DND-41 (cell line): ENCODE measurements at regions not wholly inside any gene's neighbourhood (a gene's known extent, or its start where the extent isn't known, plus 50 kb on each side); places are given as distances from the start of the nearest gene placed in this dataset.

ENCODE experiments used
- ATAC-seq: fragments of 200-7000 bp; cut with Tn5 transposase; 3 replicates; pipeline ENCODE4 v1.9.1; 2021; ENCODE audit warnings: low read depth; ENCODE audit not compliant: insufficient read depth
- DNase-seq: peaks from one replicate; pipeline ENCODE4 v3.0.0-alpha.2; 2020
- H2AFZ ChIP-seq: 2 replicates; pipeline ENCODE4 v1.6.0; 2012; ENCODE audit warnings: low read depth, low read length
- H3K27ac ChIP-seq: 2 replicates; pipeline ENCODE4 v1.5.1; 2012; ENCODE audit warnings: low read length, inconsistent platforms
- H3K27me3 ChIP-seq: fragments of 200-600 bp; sonication (generic); 2 replicates; pipeline ENCODE4 v1.6.0; 2012; ENCODE audit warnings: low read length, mild to moderate bottlenecking, inconsistent platforms; ENCODE audit not compliant: insufficient read depth, poor library complexity
- H3K36me3 ChIP-seq: 2 replicates; pipeline ENCODE4 v1.5.1; 2012; ENCODE audit warnings: low read length, inconsistent platforms; ENCODE audit not compliant: insufficient read depth
- H3K4me1 ChIP-seq: 2 replicates; pipeline ENCODE4 v1.5.1; 2012; ENCODE audit warnings: mild to moderate bottlenecking, low read length; ENCODE audit not compliant: insufficient read depth
- H3K4me2 ChIP-seq: 2 replicates; pipeline ENCODE4 v1.6.0; 2012; ENCODE audit warnings: mild to moderate bottlenecking, moderate library complexity, low read length, inconsistent platforms; ENCODE audit not compliant: insufficient read depth
- H3K4me3 ChIP-seq, 2 experiments: fragments of 200-600 bp in 1 of 2; shearing (Covaris generic) in 1 of 2; 2 replicates each; pipeline ENCODE4 v1.5.1; 2012 to 2016; ENCODE audit warnings: inconsistent platforms in 2 of 2, low read length in 2 of 2, mild to moderate bottlenecking in 2 of 2, low read depth in 1 of 2, moderate library complexity in 1 of 2
- H3K79me2 ChIP-seq: 2 replicates; pipeline ENCODE4 v1.6.0; 2012; ENCODE audit warnings: low read length, inconsistent platforms; ENCODE audit not compliant: insufficient read depth
- H3K9ac ChIP-seq: 2 replicates; pipeline ENCODE4 v1.6.0; 2012; ENCODE audit warnings: low read depth, mild to moderate bottlenecking, inconsistent platforms, low read length, moderate library complexity
- H3K9me3 ChIP-seq: 2 replicates; pipeline ENCODE4 v1.5.1; 2012; ENCODE audit warnings: low read length, moderate library complexity, mild to moderate bottlenecking, inconsistent platforms; ENCODE audit not compliant: insufficient read depth, severe bottlenecking
- H4K20me1 ChIP-seq: 2 replicates; pipeline ENCODE4 v1.6.0; 2012; ENCODE audit warnings: low read length; ENCODE audit not compliant: insufficient read depth
- CTCF ChIP-seq: IDR thresholded peaks from 2 replicates; pipeline ENCODE4 v1.5.1; 2012; ENCODE audit warnings: borderline replicate concordance, low read length, moderate library complexity, mild to moderate bottlenecking; ENCODE audit not compliant: poor library complexity, severe bottlenecking; ENCODE audit errors: extremely low read depth
- EZH2 ChIP-seq: IDR thresholded peaks from 3 replicates; pipeline ENCODE4 v1.6.1; 2012; ENCODE audit warnings: borderline replicate concordance, low read depth, mild to moderate bottlenecking, moderate library complexity, low read length, inconsistent platforms; ENCODE audit not compliant: severe bottlenecking

- no peak overlapping the region for H3K4me2 ChIP-seq
- no peak overlapping the region for H3K4me3 ChIP-seq
- no peak overlapping the region for H3K27ac ChIP-seq
- no peaks in the 10 kb centered on the region for H3K27me3 ChIP-seq
- TF ChIP-seq CTCF (no peak), EZH2 (no peak)
- H4K20me1 ChIP-seq = no peaks in the 10 kb centered on the region
- no peaks in the 10 kb centered on the region for H3K36me3 ChIP-seq
- no peaks in the 10 kb centered on the region for H3K79me2 ChIP-seq
- no peak for DNase-seq
- no peak for ATAC-seq
- no peak overlapping the region for H2AFZ ChIP-seq
- H3K9ac ChIP-seq = no peak overlapping the region
- H3K4me1 ChIP-seq = no peaks in the 10 kb centered on the region
- H3K9me3 ChIP-seq = no peaks in the 10 kb centered on the region
Observed at GRCh38 chr10:126722726-126723125, 52.2 kb upstream of the C10orf90 start.

GRCh38 chr10:126723226-126723625 is 52.7 kb upstream of the C10orf90 start:
- DNase-seq (no peak), ATAC-seq (no peak)
- Histone ChIP-seq H3K79me2 (no peaks in the 10 kb centered on the region), H3K4me1 (no peaks in the 10 kb centered on the region), H4K20me1 (no peaks in the 10 kb centered on the region), H3K4me3 (no peak overlapping the region), H3K9ac (no peak overlapping the region), H3K27me3 (no peaks in the 10 kb centered on the region), H3K27ac (no peak overlapping the region), H3K4me2 (no peak overlapping the region), H3K9me3 (no peaks in the 10 kb centered on the region), H3K36me3 (no peaks in the 10 kb centered on the region), H2AFZ (no peak overlapping the region)
- TF ChIP-seq EZH2 = no peak
- TF ChIP-seq CTCF = no peak

- Histone ChIP-seq H3K9ac (no peak overlapping the region), H3K79me2 (no peaks in the 10 kb centered on the region), H3K4me1 (no peaks in the 10 kb centered on the region), H2AFZ (no peak overlapping the region), H3K36me3 (no peaks in the 10 kb centered on the region), H3K4me3 (no peak overlapping the region), H4K20me1 (no peaks in the 10 kb centered on the region), H3K27ac (no peak overlapping the region), H3K27me3 (no peaks in the 10 kb centered on the region), H3K4me2 (no peak overlapping the region), H3K9me3 (no peaks in the 10 kb centered on the region)
- DNase-seq (no peak), ATAC-seq (no peak)
- no peak for TF ChIP-seq EZH2
- TF ChIP-seq CTCF = no peak
Observed at GRCh38 chr10:126729314-126729870, 58.9 kb upstream of the C10orf90 start.
